WTC11 (cell line): ENCODE measurements at regions not wholly inside any gene's neighbourhood (a gene's known extent, or its start where the extent isn't known, plus 50 kb on each side); places are given as distances from the start of the nearest gene placed in this dataset.

Experiments
- ATAC-seq: fragments of 200-7000 bp; cut with Tn5 transposase; 2 replicates; pipeline ENCODE4 v1.10.0; 2021; ENCODE audit warnings: mild to moderate bottlenecking, moderate library complexity
- CTCF ChIA-PET: fragments of 300-600 bp; sonication (Branson Sonifier 250); formaldehyde crosslinking; loops from one replicate; lab custom pipeline; 2021; ENCODE audit warnings: antibody characterized with exemption; lab: Charles Lee
- POLR2A ChIA-PET: fragments of 350-600 bp; sonication (Branson Sonifier 250); formaldehyde crosslinking; loops from one replicate; lab custom pipeline; 2021; ENCODE audit warnings: antibody characterized with exemption; lab: Charles Lee
- DNase-seq: peaks from one replicate; pipeline ENCODE4 v3.0.0; 2021; ENCODE audit warnings: low spot score
- H3K27ac Mint-ChIP-seq: 2 replicates; pipeline ENCODE4 v1.8.0; 2021; ENCODE audit warnings: mixed read lengths
- H3K27me3 Mint-ChIP-seq: 2 replicates; pipeline ENCODE4 v1.8.0; 2021; ENCODE audit warnings: low read depth, mild to moderate bottlenecking, moderate library complexity, mixed read lengths
- H3K36me3 Mint-ChIP-seq: 2 replicates; pipeline ENCODE4 v1.8.0; 2021; ENCODE audit warnings: mixed read lengths
- H3K4me1 Mint-ChIP-seq: 2 replicates; pipeline ENCODE4 v1.8.0; 2022; ENCODE audit warnings: mixed read lengths
- H3K4me3 Mint-ChIP-seq: 2 replicates; pipeline ENCODE4 v1.8.0; 2021; ENCODE audit warnings: mild to moderate bottlenecking, moderate library complexity, mixed read lengths
- H3K9me3 Mint-ChIP-seq: 2 replicates; pipeline ENCODE4 v1.8.0; 2021; ENCODE audit warnings: mixed read lengths
- ATF3 ChIP-seq: sonication (generic); formaldehyde crosslinking; conservative IDR thresholded peaks from 2 replicates; pipeline ENCODE4 v1.8.1; 2022; ENCODE audit warnings: mild to moderate bottlenecking, missing genetic modification reagents
- CBFB ChIP-seq: sonication (generic); formaldehyde crosslinking; IDR thresholded peaks from 2 replicates; pipeline ENCODE4 v1.8.1; 2022; ENCODE audit warnings: mild to moderate bottlenecking, low read depth, missing genetic modification reagents
- EMX1 ChIP-seq: fragments of 250-450 bp; sonication (Bioruptor Pico); IDR thresholded peaks from 2 replicates; pipeline ENCODE4 v1.8.0; 2021; ENCODE audit warnings: mild to moderate bottlenecking
- ESRRA ChIP-seq: sonication (generic); formaldehyde crosslinking; IDR thresholded peaks from 2 replicates; pipeline ENCODE4 v1.8.1; 2022; ENCODE audit warnings: mild to moderate bottlenecking, missing genetic modification reagents, borderline replicate concordance
- ETV6 ChIP-seq: sonication (generic); formaldehyde crosslinking; IDR thresholded peaks from 2 replicates; pipeline ENCODE4 v1.8.1; 2022; ENCODE audit warnings: mild to moderate bottlenecking, missing genetic modification reagents
- FOXK1 ChIP-seq: sonication (generic); formaldehyde crosslinking; IDR thresholded peaks from 2 replicates; pipeline ENCODE4 v1.8.0; 2022; ENCODE audit warnings: mild to moderate bottlenecking, moderate library complexity, missing genetic modification reagents
- FOXP4 ChIP-seq: sonication (generic); formaldehyde crosslinking; IDR thresholded peaks from 2 replicates; pipeline ENCODE4 v1.8.0; 2022; ENCODE audit warnings: mild to moderate bottlenecking, missing genetic modification reagents
- GABPB1 ChIP-seq: sonication (generic); formaldehyde crosslinking; IDR thresholded peaks from 2 replicates; pipeline ENCODE4 v1.8.1; 2023; ENCODE audit warnings: mild to moderate bottlenecking, missing genetic modification reagents
- GRHL2 ChIP-seq: fragments of 250-450 bp; sonication (Bioruptor Pico); IDR thresholded peaks from 2 replicates; pipeline ENCODE4 v1.8.0; 2022; ENCODE audit warnings: mild to moderate bottlenecking, moderate library complexity; ENCODE audit not compliant: insufficient replicate concordance, severe bottlenecking
- HMGA2 ChIP-seq: fragments of 250-450 bp; sonication (Bioruptor Pico); IDR thresholded peaks from 2 replicates; pipeline ENCODE4 v1.4.0; 2021; ENCODE audit warnings: mild to moderate bottlenecking, moderate library complexity
- SMAD4 ChIP-seq: sonication (generic); formaldehyde crosslinking; IDR thresholded peaks from 2 replicates; pipeline ENCODE4 v1.8.0; 2022; ENCODE audit warnings: mild to moderate bottlenecking, missing genetic modification reagents
- USF1 ChIP-seq: sonication (generic); formaldehyde crosslinking; IDR thresholded peaks from 2 replicates; pipeline ENCODE4 v1.8.0; 2022; ENCODE audit warnings: mild to moderate bottlenecking, missing genetic modification reagents
- USF2 ChIP-seq: sonication (generic); formaldehyde crosslinking; IDR thresholded peaks from 2 replicates; pipeline ENCODE4 v1.8.1; 2023; ENCODE audit warnings: mild to moderate bottlenecking, missing genetic modification reagents, moderate library complexity
- ZBTB43 ChIP-seq: sonication (generic); formaldehyde crosslinking; IDR thresholded peaks from 2 replicates; pipeline ENCODE4 v1.8.1; 2023; ENCODE audit warnings: mild to moderate bottlenecking, missing genetic modification reagents
- ZMAT4 ChIP-seq: fragments of 250-450 bp; sonication (Bioruptor Pico); IDR thresholded peaks from 2 replicates; pipeline ENCODE4 v1.9.0; 2021; ENCODE audit warnings: mild to moderate bottlenecking
- ZNF416 ChIP-seq: fragments of 250-450 bp; sonication (Bioruptor Pico); IDR thresholded peaks from 2 replicates; pipeline ENCODE4 v1.9.0; 2021; ENCODE audit warnings: mild to moderate bottlenecking, inconsistent platforms
- ZNF512 ChIP-seq: sonication (generic); formaldehyde crosslinking; IDR thresholded peaks from 2 replicates; pipeline ENCODE4 v1.8.1; 2022; ENCODE audit warnings: missing genetic modification reagents, borderline replicate concordance
- ZNF532 ChIP-seq: fragments of 250-450 bp; sonication (Bioruptor Pico); IDR thresholded peaks from 2 replicates; pipeline ENCODE4 v1.9.0; 2021; ENCODE audit warnings: mild to moderate bottlenecking, borderline replicate concordance

GRCh38 chr12:53825246-53826081 lies 73.7 kb upstream of the CISTR start:
- Mint-ChIP-seq H3K9me3 (no peaks in the 10 kb centered on the region), H3K36me3 (no peaks in the 10 kb centered on the region), H3K4me3 (no peak overlapping the region), H3K27me3 (peaks cover 12% of the 10 kb centered on the region; the same call in 1 of the 2 replicates), H3K4me1 (no peaks in the 10 kb centered on the region), H3K27ac (no peak overlapping the region)
- no peak for ATAC-seq
- TF ChIP-seq ZNF416 (CRISPR knock-in tag) = no peak
- TF ChIP-seq ZBTB43 (CRISPR knock-in tag) = no peak
- TF ChIP-seq ESRRA (CRISPR knock-in tag) = no peak
- no peak for TF ChIP-seq FOXK1
- no peak for TF ChIP-seq ZNF532 (CRISPR knock-in tag)
- TF ChIP-seq GABPB1 (CRISPR knock-in tag) = peak; percentile 49
- TF ChIP-seq ZMAT4 (CRISPR knock-in tag) = no peak
- no peak for TF ChIP-seq SMAD4
- DNase-seq = no peak
- ChIA-PET CTCF (no interaction called here), POLR2A (no interaction called here)

GRCh38 chr12:53827306-53827705 lies 75.5 kb upstream of the CISTR start:
- TF ChIP-seq USF2 (CRISPR knock-in tag) = no peak
- ChIA-PET POLR2A (no interaction called here), CTCF (no interaction called here)
- no peak overlapping the region for H3K4me3 Mint-ChIP-seq
- DNase-seq = no peak
- peaks cover 8% of the 10 kb centered on the region; the same call in 1 of the 2 replicates for H3K27me3 Mint-ChIP-seq
- no peaks in the 10 kb centered on the region for H3K36me3 Mint-ChIP-seq
- no peaks in the 10 kb centered on the region for H3K9me3 Mint-ChIP-seq
- no peak overlapping the region for H3K27ac Mint-ChIP-seq
- ATAC-seq = no peak
- peaks cover 11% of the 10 kb centered on the region for H3K4me1 Mint-ChIP-seq

- Mint-ChIP-seq H3K9me3 (no peaks in the 10 kb centered on the region), H3K27ac (no peak overlapping the region), H3K27me3 (peaks cover 8% of the 10 kb centered on the region; the same call in 1 of the 2 replicates), H3K4me1 (peaks cover 11% of the 10 kb centered on the region), H3K36me3 (no peaks in the 10 kb centered on the region), H3K4me3 (no peak overlapping the region)
- DNase-seq (no peak), ATAC-seq (no peak)
- CTCF ChIA-PET = no interaction called here
- POLR2A ChIA-PET = no interaction called here
- TF ChIP-seq EMX1 (no peak), ZNF512 (CRISPR knock-in tag) (no peak), CBFB (CRISPR knock-in tag) (no peak), ATF3 (no peak), ETV6 (CRISPR knock-in tag) (no peak), GRHL2 (CRISPR knock-in tag) (no peak), HMGA2 (CRISPR knock-in tag) (no peak), USF2 (CRISPR knock-in tag) (no peak), FOXP4 (no peak), USF1 (CRISPR knock-in tag) (no peak)
These were observed 76.8 kb upstream of the CISTR start for GRCh38 chr12:53828598-53828997.
